HG03097 (cell line): ENCODE measurements at regions not wholly inside any gene's neighbourhood (a gene's known extent, or its start where the extent isn't known, plus 50 kb on each side); places are given as distances from the start of the nearest gene placed in this dataset.
"Not testable (repeated sequence)": the region's sequence is repeated elsewhere in the genome, so short reads cannot be mapped to it uniquely, and the experiment has no call there.

Source experiments
- ATAC-seq: cut with Tn5 transposase; IDR thresholded peaks from one replicate; pipeline ENCODE4 v1.9.1; 2021; ENCODE audit not compliant: unreplicated experiment, low FRiP score

- ATAC-seq: no peak
Measured at GRCh38 chr3:191518861-191519260, 57.9 kb downstream of the PYDC2 start.

- no peak for ATAC-seq
Measured at GRCh38 chr3:191521055-191521454, 60.1 kb downstream of the PYDC2 start.

DNA sequence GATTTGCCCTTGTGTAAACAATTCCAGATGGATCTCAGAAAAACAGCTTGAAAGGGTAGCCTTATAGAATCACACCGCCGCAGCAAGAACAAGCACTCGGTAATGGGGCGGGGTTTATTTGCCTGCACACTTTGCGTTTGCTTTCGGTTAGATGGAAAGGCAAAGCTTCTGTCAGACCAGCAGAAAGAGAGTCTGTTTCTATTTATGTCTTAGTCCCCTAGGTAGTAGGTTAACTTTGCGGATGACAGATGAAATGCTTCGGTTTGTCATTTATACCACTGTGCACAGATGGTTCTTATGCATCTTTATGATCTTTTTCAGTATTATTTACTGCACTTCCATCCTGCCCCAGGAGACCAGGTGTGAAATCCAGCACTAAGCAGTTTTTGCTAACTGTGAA is 62.2 kb downstream of the PYDC2 start:
- ATAC-seq: no peak

- no peak for ATAC-seq
Measured at GRCh38 chr3:191528589-191528988, 67.6 kb downstream of the PYDC2 start.

DNA sequence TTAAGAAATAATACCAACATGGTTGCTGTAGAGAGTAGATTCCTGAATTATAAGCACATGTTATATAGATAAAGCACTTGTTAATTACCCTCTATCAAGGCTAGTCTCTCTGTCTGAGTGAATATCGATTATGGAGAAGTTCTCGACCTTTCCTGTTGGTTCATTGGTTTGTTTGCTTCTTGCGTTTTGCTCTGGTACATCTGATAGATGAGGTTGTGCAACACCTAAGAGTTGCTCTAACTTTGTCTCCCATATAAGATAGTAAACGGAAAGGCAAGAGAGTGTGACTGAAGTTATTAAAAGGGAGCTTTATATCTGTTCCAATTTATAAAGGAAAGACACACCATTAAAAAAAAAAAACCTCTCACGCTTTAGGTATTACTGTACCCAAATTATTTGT is 69.0 kb downstream of the PYDC2 start:
- no peak for ATAC-seq

- no peak for ATAC-seq
Measured at GRCh38 chr3:191531434-191531972, 70.5 kb downstream of the PYDC2 start.

GRCh38 chr3:191543018-191543417 is 82.1 kb downstream of the PYDC2 start:
- ATAC-seq: no peak

GRCh38 chr3:191543897-191544296 is 82.9 kb downstream of the PYDC2 start:
- ATAC-seq: no peak

DNA sequence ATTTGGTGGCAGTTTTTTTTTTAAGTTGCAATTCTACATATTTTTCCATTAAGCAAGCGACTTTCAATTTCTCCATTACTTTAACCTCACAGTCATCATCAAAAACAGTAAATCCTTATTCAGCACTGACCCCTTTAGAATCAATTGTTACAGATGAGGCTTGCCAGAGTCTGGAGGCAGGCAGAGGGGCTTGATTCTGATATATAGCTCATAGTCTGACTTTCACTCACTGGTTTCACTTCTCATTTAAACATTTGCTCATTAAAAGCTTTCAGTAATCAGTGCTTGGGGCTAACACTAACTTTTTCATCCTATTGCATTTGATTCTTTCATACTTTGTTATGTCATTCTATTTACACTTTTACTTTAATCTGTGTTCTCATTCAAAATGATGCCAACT is 88.4 kb downstream of the PYDC2 start:
- ATAC-seq: no peak

GRCh38 chr3:191555037-191555436 is 94.1 kb downstream of the PYDC2 start:
- no peak for ATAC-seq

DNA sequence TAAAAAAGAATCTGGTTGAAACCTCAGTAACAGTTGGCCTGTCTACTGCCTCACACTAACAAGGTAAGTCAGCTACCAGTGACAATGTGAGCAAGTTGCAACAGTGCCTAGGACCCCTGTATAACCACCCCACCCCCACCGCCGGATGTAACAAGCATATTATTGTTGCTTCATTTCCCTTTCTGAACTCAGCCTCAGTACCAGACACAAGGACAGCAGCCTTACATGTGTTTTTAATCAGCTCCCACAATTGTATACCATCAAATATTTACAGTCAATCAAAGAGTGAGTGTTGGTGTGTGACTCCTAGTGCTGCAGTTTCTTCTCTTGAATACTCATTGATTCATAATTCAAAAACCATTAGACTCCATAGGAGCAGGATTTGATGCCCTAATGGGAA is 96.4 kb downstream of the PYDC2 start:
- no peak for ATAC-seq

DNA sequence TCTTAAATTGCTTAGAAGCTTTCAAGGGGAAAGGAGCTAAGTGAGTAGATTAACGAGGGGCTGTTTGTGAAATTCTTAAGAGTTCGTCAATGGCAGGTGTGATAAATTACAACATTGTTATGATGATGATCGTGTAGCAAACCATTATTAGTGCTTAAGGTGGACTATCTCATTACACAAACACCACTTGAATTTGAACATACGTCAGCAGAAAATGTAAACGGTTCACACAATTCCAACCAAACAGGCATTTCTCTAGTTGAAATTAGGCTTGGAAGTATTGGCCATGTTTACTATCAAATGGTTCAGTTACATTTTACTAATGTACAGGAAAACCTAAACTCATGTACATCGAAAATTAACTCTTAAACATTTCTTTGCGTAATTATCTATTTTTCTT is 102.8 kb downstream of the PYDC2 start:
- ATAC-seq: no peak

DNA sequence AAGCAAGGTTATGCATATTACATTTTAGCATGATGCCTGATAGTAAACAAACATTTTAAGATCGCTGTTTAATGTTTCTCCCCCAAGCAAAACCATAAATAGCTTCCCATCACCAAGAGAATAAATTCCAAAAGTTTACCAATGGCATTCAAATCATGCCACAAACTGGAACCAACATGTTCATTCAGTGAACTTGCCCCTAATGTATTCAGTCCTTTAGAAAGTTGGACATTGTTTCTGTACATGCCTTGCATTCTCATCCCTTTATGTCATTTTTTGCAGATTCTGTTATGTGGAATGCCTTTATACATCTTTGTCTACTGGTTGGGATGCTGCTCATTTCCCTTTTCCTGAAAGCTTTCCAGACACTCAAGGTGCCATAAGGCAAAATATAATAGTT is 105.5 kb downstream of the PYDC2 start:
- ATAC-seq: no peak

- no peak for ATAC-seq
Measured at GRCh38 chr3:191568206-191568605, 107.2 kb downstream of the PYDC2 start.

- no peak for ATAC-seq
Measured at GRCh38 chr3:191592105-191592504, 131.1 kb downstream of the PYDC2 start.

- no peak for ATAC-seq
Measured at GRCh38 chr3:191593486-191593885, 132.5 kb downstream of the PYDC2 start.

GRCh38 chr3:191615511-191615910 is 154.5 kb downstream of the PYDC2 start:
- ATAC-seq: not testable (repeated sequence)

DNA sequence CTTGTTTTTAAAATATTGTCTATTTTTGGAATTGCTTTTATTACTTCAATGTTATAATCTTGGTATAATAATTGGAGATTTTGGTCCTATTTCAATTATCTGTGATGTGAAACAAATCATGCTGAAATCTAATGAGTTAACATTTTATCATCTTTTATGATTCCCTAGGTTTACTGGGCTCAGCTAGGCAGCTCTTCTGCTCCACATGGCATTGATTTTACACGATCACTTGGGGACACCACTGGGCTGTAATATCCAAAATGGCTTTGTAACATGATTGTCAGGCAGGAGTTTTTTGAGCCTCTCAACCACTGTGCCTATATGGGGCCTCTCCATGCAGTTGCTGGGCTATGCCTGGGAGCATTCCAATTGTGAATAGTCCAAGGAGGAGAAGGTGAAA is 163.3 kb downstream of the PYDC2 start:
- no peak for ATAC-seq

DNA sequence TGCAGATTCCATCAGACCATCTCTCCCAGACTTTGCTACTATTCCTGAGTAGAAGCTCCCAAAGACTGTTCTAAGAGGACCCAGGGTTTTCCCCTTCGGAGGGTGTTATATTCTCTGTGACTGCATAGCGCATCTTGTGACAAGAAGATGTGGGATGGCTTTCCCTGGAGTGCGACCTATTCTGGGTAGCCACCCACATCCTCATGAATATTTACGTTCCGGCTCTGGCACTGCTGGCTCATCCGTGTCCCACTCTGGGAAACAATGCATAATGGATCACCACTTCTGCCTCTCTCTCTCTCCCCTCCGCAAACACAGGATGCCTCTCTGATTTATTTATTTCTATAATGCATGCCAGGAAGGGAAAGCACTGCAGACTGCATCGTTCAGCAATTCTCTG is 166.1 kb downstream of the PYDC2 start:
- ATAC-seq: no peak

DNA sequence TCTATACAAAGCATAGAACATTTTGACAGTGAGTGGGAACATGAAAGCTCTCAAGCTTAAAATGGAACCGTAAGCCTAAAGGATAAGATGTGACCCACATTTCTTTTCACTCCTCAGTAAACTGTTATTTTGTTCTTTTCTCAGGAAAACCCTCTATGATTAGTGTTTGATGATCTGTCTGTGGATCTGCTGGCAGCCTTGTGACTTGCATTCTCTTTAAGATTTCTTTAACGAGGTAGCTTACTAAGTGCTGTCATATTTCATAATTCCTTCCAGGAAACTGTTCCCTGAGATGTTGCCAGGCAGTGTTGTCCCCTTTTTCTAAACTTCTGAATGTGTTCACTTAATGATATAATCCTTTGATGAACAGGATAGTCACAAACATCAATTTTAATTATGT is 167.6 kb downstream of the PYDC2 start:
- ATAC-seq: no peak

DNA sequence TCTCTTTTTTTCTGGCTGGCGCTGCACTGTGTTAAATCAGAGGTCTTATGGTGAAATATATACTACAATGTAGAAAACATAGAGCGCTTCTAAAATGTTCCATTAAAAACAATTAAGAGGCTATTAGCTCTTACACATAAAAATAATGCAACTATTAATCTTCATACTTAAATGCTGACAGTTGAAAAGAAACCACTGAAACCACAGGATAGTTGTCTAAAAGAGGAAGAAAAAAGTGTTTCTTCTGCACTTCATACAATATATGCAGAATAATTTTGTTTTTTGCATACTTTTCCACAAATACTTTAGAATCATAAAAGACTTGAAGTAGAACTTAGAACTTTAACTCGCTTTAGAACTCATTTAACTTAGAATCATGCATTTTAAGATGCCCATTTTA is 170.5 kb downstream of the PYDC2 start:
- ATAC-seq: no peak

DNA sequence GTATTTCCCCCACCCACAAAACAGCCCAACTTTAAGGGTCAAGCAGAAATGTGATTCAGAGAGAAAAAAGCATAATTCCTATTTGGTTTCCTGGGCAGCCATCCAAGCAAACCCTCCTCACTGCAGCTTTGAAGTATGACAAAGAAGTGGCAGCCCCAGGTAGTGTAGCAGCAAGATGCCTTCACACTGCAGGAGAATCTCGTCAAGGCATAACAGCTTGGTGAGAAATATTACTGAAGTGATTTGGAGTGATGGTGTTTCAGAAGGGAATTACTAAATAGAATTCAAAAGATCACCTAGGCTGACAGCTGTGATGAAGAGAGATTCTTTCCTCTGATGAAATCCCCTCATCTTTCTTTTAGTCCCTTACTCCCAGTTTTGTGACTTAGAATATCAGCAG is 173.9 kb downstream of the PYDC2 start:
- no peak for ATAC-seq

DNA sequence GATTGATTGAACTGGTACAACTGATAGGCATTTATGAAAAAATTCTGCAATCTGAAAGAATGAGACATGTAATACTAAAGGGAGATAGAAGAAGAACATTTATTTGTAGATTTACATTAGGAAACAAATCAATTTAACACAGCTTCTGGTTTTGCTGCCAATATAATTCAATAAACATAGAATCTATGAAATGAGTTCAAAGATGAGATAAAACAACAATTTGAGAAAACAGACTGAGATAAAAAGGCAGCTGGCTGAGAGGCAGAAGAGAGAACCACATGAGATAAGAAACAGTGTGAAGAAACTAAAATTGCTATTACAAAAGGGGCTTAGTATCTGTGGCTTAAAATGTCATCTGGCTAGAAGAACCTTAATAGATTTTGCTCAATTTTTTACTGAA is 176.6 kb downstream of the PYDC2 start:
- ATAC-seq: no peak
